ENCODE measurements at regions not wholly inside any gene's neighbourhood (a gene's known extent, or its start where the extent isn't known, plus 50 kb on each side); places are given as distances from the start of the nearest gene placed in this dataset.

- TF ChIP-seq ZFX (IDR thresholded peaks at IDR 0.05): no peak
- no peak overlapping the region for H3K27ac ChIP-seq
Observed at GRCh38 chr20:60762386-60762785, 489.7 kb upstream of the CDH4 start.

GRCh38 chr20:60764328-60764727, 487.7 kb upstream of the CDH4 start:
- H3K27ac ChIP-seq: no peak overlapping the region
- no peak for TF ChIP-seq ZFX (IDR thresholded peaks at IDR 0.05)
- TF ChIP-seq, protein P1, sequence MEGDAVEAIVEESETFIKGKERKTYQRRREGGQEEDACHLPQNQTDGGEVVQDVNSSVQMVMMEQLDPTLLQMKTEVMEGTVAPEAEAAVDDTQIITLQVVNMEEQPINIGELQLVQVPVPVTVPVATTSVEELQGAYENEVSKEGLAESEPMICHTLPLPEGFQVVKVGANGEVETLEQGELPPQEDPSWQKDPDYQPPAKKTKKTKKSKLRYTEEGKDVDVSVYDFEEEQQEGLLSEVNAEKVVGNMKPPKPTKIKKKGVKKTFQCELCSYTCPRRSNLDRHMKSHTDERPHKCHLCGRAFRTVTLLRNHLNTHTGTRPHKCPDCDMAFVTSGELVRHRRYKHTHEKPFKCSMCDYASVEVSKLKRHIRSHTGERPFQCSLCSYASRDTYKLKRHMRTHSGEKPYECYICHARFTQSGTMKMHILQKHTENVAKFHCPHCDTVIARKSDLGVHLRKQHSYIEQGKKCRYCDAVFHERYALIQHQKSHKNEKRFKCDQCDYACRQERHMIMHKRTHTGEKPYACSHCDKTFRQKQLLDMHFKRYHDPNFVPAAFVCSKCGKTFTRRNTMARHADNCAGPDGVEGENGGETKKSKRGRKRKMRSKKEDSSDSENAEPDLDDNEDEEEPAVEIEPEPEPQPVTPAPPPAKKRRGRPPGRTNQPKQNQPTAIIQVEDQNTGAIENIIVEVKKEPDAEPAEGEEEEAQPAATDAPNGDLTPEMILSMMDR (conservative IDR thresholded peaks at IDR 0.05): no peak

DNA sequence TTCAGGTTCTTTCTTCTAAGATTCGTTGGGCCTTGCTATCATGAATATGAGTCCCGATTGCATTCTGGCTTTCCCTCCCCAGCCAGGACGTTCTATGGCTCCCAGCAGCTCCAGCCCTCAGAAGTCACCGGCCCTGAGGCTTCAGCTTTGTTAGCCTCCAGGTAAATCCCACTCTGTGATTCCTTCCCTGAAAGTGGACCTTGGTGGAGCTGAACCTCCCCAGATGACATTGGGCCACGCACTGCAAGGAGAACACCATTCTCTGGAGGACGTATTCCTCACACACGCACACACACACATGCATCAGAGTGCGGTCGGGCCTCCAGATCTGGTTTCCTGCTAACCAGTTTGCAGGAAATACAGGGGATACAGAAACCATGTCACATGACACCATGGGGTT, 487.3 kb upstream of the CDH4 start:
- H3K27ac ChIP-seq: no peak overlapping the region
- no peak for TF ChIP-seq ZFX (IDR thresholded peaks at IDR 0.05)
- TF ChIP-seq, protein P1 (conservative IDR thresholded peaks at IDR 0.05): no peak

DNA sequence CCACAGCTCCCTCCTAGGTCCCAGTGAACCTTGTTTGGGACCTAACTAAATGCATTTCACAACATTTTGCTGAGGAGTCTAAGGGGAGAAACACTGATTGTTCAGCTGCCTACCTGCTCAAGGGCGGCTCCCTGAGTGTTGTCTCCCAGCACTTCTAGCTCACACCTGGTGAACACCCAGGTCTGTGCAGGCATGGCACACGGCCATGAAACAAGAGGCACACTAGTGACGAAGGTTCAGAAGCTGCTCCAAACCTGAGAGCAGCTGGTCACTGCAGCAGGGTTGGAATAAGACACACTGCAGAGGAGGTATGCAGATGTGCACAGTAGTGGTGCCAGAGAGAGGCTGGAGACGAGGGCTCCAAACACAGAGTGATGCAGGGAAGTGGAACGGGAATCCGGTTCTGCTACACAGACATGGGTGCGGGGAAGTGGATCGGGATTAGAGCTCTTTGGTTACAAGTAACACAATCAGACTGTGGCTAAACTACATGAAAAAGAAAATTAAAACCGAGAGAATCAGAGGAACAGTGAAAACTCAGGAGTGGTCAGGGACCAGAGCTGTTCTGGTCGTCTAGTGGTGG, 486.1 kb upstream of the CDH4 start:
- TF ChIP-seq, protein P1 (conservative IDR thresholded peaks at IDR 0.05): no peak
- no peak for TF ChIP-seq ZFX (IDR thresholded peaks at IDR 0.05)

GRCh38 chr20:60768216-60768615, 483.8 kb upstream of the CDH4 start:
- TF ChIP-seq, protein P1 (conservative IDR thresholded peaks at IDR 0.05): no peak
- no peak for TF ChIP-seq ZFX (IDR thresholded peaks at IDR 0.05)
- no peak overlapping the region for H3K27ac ChIP-seq

More for the DNA sequence above, 486.1 kb upstream of the CDH4 start:
- H3K27ac ChIP-seq: no peak overlapping the region

GRCh38 chr20:60780388-60781025, 471.6 kb upstream of the CDH4 start:
- no peak for TF ChIP-seq ZFX (IDR thresholded peaks at IDR 0.05)
- TF ChIP-seq, protein P1 (conservative IDR thresholded peaks at IDR 0.05): no peak

DNA sequence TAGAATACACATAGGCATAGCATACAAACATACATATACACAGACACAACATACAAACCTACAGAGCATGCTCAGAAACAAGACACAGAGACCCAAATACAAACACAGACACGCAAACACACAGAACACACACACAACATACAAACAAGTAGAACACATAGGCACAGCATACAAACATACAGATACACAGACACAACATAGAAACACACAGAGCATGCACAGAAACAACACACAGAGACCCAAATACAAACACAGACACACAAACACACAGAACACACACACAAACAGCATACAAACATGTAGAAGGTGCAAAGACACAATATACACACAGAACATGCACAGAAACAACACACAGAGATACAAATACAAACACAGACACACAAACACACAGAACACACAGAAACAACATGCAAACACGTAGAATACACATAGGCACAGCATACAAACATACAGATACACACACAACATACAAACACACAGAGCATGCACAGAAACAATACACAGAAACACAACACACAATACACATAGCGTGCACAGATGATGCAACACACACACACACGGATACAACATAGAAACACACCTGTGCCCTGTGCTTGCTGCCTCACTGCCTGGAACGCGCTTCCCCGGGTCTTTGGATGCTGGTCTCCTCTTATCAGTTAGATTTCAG, 469.0 kb upstream of the CDH4 start:
- TF ChIP-seq, protein P1 (conservative IDR thresholded peaks at IDR 0.05): no peak
- no peak for TF ChIP-seq ZFX (IDR thresholded peaks at IDR 0.05)
- H3K27ac ChIP-seq: no peak overlapping the region

More at GRCh38 chr20:60780388-60781025, 471.6 kb upstream of the CDH4 start:
- H3K27ac ChIP-seq: no peak overlapping the region
